ENCODE measurements at regions not wholly inside any gene's neighbourhood (a gene's known extent, or its start where the extent isn't known, plus 50 kb on each side); places are given as distances from the start of the nearest gene placed in this dataset.

DNA sequence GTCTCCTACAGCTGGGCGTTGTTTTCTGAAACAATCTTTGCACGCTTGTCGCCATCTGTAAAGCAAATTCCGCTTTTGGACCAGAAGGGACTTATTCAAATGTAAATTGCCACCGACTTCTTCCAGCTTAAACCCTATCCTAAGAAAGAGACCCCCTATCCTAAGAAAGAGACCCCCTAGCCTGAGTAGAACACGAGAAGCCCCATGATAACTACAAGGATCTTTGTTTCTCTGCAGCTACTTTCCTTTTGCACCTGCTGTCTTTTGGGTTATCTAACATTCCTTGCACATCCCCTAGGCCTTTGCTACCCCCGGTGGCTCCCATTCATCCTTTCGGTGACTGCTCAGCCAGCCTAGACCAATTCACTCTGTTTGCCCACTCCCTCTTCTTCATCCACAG lies 536.0 kb upstream of the PRKX start:
- no peak overlapping the region for H3K27ac ChIP-seq (ENCODE audit: low read depth, low read length)
- Mint-ChIP-seq H3K4me1 (no peaks in the 10 kb centered on the region), H3K27me3 (ENCODE audit: insufficient read depth) (no peaks in the 10 kb centered on the region), H3K4me3 (no peak overlapping the region), H3K9me3 (peaks cover 6% of the 10 kb centered on the region), H3K27ac (no peak overlapping the region), H3K36me3 (ENCODE audit: low read depth) (no peaks in the 10 kb centered on the region)
- H3K27me3 ChIP-seq (ENCODE audit: control insufficient read depth, insufficient read depth, low read length, poor library complexity, severe bottlenecking): no peaks in the 10 kb centered on the region
- H3K4me3 ChIP-seq (ENCODE audit: low read length): no peak overlapping the region
- TF ChIP-seq, protein P1, sequence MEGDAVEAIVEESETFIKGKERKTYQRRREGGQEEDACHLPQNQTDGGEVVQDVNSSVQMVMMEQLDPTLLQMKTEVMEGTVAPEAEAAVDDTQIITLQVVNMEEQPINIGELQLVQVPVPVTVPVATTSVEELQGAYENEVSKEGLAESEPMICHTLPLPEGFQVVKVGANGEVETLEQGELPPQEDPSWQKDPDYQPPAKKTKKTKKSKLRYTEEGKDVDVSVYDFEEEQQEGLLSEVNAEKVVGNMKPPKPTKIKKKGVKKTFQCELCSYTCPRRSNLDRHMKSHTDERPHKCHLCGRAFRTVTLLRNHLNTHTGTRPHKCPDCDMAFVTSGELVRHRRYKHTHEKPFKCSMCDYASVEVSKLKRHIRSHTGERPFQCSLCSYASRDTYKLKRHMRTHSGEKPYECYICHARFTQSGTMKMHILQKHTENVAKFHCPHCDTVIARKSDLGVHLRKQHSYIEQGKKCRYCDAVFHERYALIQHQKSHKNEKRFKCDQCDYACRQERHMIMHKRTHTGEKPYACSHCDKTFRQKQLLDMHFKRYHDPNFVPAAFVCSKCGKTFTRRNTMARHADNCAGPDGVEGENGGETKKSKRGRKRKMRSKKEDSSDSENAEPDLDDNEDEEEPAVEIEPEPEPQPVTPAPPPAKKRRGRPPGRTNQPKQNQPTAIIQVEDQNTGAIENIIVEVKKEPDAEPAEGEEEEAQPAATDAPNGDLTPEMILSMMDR (conservative IDR thresholded peaks at IDR 0.05): no peak
- H3K4me1 ChIP-seq (ENCODE audit: control insufficient read depth, insufficient read depth, low read length): no peaks in the 10 kb centered on the region
- DNase-seq: no peak
- H3K36me3 ChIP-seq (ENCODE audit: control insufficient read depth, insufficient read depth, low read length): no peaks in the 10 kb centered on the region
- H3K9ac ChIP-seq (ENCODE audit: extremely low read depth, low read length, poor library complexity, severe bottlenecking): no peak overlapping the region
- no peaks in the 10 kb centered on the region for H3K9me3 ChIP-seq (ENCODE audit: control insufficient read depth, low read length)
- 45 to 82% methylated on average over 2 to 8 of the region's 8 CpGs for WGBS, 2 experiments (ENCODE audit: insufficient coverage in 1 of 2, insufficient read length in 1 of 2)

- no peak for DNase-seq
- TF ChIP-seq, protein P1 (conservative IDR thresholded peaks at IDR 0.05): no peak
- Histone ChIP-seq H3K4me3 (ENCODE audit: low read length) (no peak overlapping the region), H3K27ac (ENCODE audit: low read depth, low read length) (no peak overlapping the region), H3K4me1 (ENCODE audit: control insufficient read depth, insufficient read depth, low read length) (no peaks in the 10 kb centered on the region), H3K9me3 (ENCODE audit: control insufficient read depth, low read length) (no peaks in the 10 kb centered on the region), H3K27me3 (ENCODE audit: control insufficient read depth, insufficient read depth, low read length, poor library complexity, severe bottlenecking) (no peaks in the 10 kb centered on the region), H3K9ac (ENCODE audit: extremely low read depth, low read length, poor library complexity, severe bottlenecking) (no peak overlapping the region), H3K36me3 (ENCODE audit: control insufficient read depth, insufficient read depth, low read length) (no peaks in the 10 kb centered on the region)
- Mint-ChIP-seq H3K27ac (no peak overlapping the region), H3K4me1 (no peaks in the 10 kb centered on the region), H3K36me3 (ENCODE audit: low read depth) (no peaks in the 10 kb centered on the region), H3K4me3 (no peak overlapping the region), H3K9me3 (peaks cover 15% of the 10 kb centered on the region), H3K27me3 (ENCODE audit: insufficient read depth) (no peaks in the 10 kb centered on the region)
- WGBS, 2 experiments (ENCODE audit: insufficient coverage in 1 of 2, insufficient read length in 1 of 2): 100% methylated on average over 2 of the region's 2 CpGs; no CpG with 5 or more reads in 1 of the 2 experiments
Measured at GRCh38 chrX:4243759-4244158, 530.3 kb upstream of the PRKX start.

DNA sequence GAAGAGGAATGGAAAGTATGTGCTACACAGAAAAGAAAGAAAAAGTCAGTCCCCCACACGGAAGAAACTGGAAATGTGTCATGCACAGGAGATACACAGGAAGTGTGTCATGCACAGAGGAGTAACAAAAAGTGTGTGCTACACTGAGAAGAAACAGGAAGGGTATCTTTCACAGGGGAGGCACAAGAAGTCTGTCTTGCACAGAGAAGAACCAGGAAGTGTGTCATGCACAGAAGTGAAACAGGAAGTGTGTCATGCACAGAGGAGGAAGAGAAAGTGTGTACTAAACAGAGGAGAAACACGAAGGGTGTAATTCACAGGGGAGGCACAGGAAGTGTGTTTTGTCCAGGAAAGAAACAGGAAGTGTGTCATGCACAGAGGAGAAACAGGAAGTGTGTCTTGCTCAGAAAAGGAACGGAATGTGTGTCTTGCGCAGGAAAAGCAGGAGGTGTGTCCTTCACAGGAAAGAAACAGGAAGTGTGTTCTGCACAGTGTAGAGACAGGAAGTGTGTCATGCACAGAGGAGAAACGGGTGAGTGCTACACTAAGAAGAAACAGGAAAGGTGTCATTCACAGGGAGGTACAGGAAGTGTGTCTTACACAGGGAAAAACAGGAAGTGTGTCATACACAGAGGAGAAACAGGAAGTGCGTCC lies 527.2 kb upstream of the PRKX start:
- no peaks in the 10 kb centered on the region for H3K36me3 Mint-ChIP-seq (ENCODE audit: low read depth)
- no peak for DNase-seq
- H3K36me3 ChIP-seq (ENCODE audit: control insufficient read depth, insufficient read depth, low read length): no peaks in the 10 kb centered on the region
- H3K27ac ChIP-seq (ENCODE audit: low read depth, low read length): no peak overlapping the region
- no peak overlapping the region for H3K4me3 Mint-ChIP-seq
- no peaks in the 10 kb centered on the region for H3K4me1 ChIP-seq (ENCODE audit: control insufficient read depth, insufficient read depth, low read length)
- no peaks in the 10 kb centered on the region for H3K27me3 Mint-ChIP-seq (ENCODE audit: insufficient read depth)
- no peak overlapping the region for H3K27ac Mint-ChIP-seq
- H3K9me3 ChIP-seq (ENCODE audit: control insufficient read depth, low read length): no peaks in the 10 kb centered on the region
- H3K4me1 Mint-ChIP-seq: no peaks in the 10 kb centered on the region
- no peaks in the 10 kb centered on the region for H3K27me3 ChIP-seq (ENCODE audit: control insufficient read depth, insufficient read depth, low read length, poor library complexity, severe bottlenecking)
- 92 to 96% methylated on average over 3 to 6 of the region's 6 CpGs for whole genome bisulfite sequencing, 2 experiments (ENCODE audit: insufficient coverage in 1 of 2, insufficient read length in 1 of 2)
- peaks cover 13% of the 10 kb centered on the region for H3K9me3 Mint-ChIP-seq
- TF ChIP-seq, protein P1 (conservative IDR thresholded peaks at IDR 0.05): no peak
- no peak overlapping the region for H3K4me3 ChIP-seq (ENCODE audit: low read length)
- no peak overlapping the region for H3K9ac ChIP-seq (ENCODE audit: extremely low read depth, low read length, poor library complexity, severe bottlenecking)
